GM23248 (cell line): ENCODE measurements at regions not wholly inside any gene's neighbourhood (a gene's known extent, or its start where the extent isn't known, plus 50 kb on each side); places are given as distances from the start of the nearest gene placed in this dataset.

Source experiments
- EZH2 ChIP-seq: fragments of 200-600 bp; sonication (generic); IDR thresholded peaks from 2 replicates; pipeline ENCODE4 v1.6.1; 2018; ENCODE audit warnings: antibody characterized with exemption, mild to moderate bottlenecking; ENCODE audit not compliant: insufficient read depth, poor library complexity, severe bottlenecking
- EZH2phosphoT487 ChIP-seq: fragments of 200-600 bp; sonication (generic); IDR thresholded peaks from 2 replicates; pipeline ENCODE4 v1.6.1; 2018; ENCODE audit warnings: antibody characterized with exemption, moderate library complexity, mild to moderate bottlenecking, low read depth; ENCODE audit not compliant: insufficient read depth

DNA sequence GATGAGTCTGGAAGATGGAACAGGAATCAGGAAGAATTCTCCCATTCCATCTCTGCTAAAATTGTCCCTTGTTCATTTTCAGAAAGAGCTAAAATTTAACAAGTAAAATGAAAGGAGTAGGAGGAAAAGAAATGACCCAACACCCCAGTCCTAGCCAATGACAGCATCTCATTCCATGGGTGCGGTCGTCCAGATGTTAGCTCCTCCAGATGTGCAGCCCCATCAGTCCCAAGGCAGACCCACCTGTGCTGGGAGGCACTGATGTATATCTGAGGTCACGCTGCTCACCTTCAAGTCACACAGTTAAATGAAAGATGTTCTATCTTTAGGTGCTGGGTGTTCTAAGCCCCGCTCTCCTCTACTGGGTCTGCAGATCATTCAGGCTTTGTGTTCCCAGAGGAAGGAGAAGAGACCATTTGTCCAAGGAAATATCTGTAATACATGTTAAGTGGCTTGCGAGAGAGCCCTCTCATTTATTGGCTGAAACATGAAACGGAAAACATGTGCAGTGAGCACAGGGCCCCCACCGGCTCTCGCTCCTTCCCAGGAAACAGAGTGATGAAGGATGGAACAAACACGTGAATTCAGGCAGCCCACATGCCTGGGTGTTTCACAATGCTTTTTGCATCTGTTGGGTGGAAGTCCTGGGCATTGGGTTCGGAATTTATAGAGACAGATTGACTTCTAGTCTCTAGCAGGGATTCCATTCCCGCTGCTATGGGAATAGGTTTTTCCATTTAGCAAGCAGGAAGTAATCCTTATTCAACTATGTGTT is 294.6 kb downstream of the NUAK1 start:
- TF ChIP-seq EZH2phosphoT487 (no peak), EZH2 (no peak)
